ENCODE measurements at regions not wholly inside any gene's neighbourhood (a gene's known extent, or its start where the extent isn't known, plus 50 kb on each side); places are given as distances from the start of the nearest gene placed in this dataset.

DNA sequence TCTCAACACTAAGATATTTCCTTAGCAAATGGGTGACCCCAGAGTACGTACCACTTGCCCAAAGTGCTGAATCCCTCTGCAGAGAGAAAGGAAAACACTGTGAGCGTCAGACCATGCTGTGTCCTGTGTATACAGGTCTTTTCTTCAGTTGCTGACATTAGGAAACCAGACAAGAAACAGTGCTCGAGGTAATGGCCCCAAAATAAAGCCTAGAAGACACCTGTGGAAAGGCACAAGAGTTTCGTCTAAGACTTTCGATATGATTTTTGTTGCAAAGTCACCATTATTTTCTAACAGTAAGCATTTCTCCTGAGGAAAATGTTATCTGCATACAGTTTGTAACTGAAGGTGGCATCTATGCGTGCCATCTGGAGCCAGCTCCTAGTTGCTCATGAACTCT lies 62.0 kb upstream of the SIMC1 start:
- no peak for DNase-seq (ENCODE audit: low read depth in 3 of 3)

DNA sequence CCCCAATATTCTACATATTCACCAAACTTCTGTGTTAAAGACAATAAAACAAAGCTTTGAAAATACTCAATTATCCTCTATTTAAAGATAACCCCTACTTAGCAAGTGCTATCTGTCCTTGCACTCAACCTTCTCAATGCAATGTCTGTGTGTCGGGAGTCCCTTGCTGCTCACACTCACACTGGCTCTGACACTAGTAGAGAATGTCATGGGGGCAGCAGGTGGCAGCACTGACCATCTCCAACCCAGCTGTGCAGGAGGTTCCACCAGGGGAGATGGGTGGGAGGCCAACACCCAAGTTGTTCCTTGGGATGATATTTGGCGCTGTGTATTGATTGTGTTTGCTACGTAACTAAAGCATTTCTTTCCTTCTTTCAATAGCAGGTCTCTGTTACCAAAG lies 59.4 kb upstream of the SIMC1 start:
- no peak for DNase-seq (ENCODE audit: low read depth in 3 of 3)

DNA sequence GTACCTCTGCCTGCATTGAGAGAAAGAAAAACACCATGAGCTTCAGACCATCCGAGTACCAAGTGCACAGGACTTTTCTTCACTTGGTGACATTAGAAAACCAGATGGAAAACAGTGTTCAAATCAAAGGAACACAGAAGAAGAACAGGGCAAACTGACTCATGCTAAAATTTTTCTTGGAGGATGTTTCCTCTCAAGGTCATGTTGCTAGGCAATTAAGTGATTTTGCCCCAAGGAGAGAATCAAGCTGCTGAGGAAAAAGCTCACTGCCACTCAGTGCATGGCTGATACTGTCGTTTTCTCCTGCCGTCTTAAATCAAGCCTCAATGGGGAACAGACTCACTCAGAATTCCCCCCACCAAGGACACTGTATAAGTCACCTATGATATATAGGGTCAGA lies 57.9 kb upstream of the SIMC1 start:
- no peak for DNase-seq (ENCODE audit: low read depth in 3 of 3)

DNA sequence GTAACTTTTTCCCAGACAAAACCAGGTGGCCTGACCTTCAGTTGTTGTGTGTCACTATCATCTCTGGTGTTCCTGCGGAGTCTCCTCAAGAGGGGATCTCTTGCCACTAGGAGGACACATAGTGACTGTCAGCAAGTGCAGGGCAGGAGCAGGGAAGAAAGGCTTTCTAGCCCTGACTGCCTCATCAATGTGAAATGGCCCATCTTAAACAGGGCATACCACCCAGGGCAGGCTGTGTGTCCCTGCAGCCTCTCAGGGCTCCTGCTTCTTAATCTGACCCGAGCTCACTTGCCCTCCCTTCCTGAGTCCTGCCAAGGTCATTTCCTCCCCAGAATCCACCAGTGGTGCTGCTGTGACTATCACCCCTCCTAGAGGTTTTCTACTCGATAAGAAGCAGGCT lies 57.4 kb upstream of the SIMC1 start:
- no peak for DNase-seq (ENCODE audit: low read depth in 3 of 3)

DNA sequence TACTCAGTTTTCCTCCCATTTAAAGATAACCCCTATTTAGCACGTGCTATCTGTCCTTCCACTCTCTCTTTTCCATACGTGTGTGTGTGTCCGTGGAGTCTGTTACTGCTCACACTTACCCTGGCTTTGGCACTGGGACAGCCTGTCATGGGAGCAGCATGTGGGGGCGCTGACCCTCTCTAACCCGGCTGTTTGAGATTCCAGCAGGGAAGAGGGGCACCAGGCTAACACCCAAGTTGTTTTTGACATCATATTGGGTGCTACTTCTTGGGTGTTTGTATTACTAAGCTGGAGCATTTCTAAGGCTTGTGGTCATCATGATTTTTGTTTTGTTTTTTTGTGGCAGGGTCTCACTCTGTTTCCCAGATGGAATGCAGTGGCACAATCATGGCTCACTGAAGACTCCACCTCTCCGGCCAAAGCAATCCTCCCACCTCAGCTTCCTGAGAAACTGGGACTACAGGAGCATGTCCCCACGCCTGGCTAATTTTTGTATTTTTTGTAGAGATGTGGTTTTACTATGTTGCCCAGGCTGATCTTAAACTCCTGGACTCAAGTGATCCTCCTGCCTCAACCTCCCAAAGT lies 56.9 kb upstream of the SIMC1 start:
- DNase-seq (ENCODE audit: low read depth in 3 of 3): no peak

DNA sequence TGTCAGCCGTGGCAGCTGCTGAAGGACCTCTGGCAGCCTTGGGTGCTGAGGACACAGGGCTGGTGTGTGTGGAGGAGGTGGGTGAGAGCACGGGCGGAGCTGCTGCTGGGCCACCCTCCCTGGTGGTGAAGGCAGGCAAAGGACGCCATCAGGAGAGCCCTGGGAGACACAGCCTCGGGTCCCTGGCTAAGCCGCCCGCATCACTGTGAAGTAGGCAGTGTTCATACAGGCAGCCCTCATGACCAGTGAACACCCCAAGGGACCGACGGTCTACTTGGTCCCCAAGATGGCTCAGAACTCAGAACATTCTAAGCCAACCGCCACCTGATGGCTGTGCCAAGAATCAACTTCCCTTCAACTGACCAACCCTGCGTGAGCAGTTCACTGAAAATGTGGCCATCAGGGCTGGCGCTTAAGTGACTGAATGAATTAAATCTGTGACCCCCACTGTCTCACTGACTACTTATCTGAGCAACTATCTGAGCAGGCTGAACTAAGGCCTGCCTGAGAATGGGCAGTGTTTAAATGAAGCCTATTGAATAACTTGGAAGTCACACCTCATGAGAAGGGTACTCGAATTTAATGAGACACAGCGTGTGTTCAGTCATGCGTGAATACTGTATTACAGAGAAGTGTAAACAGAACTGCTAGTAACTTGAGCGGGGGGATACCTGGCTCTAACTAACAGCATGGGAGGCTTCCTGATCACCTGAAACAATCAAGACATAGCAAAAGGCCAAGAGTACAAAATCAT lies 54.7 kb upstream of the SIMC1 start:
- no peak for DNase-seq (ENCODE audit: low read depth in 3 of 3)

DNA sequence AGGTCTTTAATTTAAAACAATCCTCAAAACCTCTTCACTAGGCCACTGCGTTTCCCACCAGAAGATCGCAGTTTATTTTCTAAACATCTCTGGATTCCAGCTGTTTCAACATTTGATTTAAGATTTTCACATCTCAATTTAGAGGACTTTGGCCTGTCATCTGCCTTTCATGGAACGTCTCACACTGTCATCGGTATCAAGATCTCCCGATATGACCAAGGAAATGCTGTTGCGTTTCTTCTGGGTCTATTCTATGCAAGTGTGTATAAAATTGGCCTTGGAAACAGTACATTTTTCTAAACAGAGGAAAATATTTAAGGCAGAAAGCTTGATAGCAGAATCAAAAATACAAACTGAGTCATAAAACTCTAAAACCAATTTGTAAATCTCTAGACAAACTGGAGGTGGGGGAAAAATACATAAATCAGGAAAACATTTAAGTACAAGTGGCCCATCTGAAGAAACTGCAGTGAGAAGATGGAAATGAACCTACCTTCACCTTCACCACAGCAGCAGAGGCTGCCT lies 53.6 kb upstream of the SIMC1 start:
- DNase-seq (ENCODE audit: low read depth in 3 of 3): no peak

DNA sequence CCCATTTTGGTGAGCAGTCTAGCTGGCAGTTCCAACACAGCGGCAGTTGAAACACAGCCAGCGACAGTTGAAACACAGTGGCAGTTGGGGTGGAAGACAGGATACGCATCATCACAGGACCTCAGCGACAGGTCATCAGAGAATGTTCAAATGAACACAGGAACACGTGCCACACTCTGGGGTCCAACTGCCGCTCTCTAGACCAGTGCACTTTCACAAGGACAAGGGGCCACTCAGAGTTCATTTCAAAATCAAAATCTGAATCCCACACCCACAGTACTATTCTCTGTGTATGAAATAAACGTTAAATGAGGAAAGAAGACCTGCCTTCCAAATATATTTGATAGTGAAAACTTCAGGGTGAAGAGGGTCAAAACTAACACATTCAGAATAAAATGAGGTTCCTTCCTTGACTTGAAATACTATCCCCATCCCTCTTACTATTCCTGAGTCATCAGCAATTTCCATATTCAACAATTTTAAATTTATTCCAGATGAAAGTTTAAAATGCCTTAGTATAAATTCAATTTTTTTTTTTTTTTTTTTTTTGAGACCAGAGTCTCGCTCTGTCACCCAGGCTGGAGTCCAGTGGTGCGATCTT lies 53.0 kb upstream of the SIMC1 start:
- no peak for DNase-seq (ENCODE audit: low read depth in 3 of 3)

DNA sequence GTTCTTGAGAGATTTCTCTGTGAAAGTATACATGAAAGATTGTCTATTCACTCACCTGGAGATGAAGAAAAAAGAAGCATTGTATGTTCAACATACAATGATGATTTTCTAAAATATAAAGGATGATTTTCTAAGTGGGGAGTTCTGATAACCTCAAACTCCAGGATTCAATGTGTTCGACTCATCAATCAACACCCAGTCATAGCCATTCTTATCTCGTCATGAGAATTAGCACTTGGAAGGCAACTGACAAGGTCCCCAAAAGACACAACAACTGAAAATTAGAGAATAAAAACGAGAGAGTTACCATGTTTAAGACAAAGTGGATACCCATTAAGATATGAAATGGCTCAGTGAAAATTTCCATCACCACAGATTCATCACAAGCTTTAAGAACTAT lies 52.1 kb upstream of the SIMC1 start:
- no peak for DNase-seq (ENCODE audit: low read depth in 3 of 3)

DNA sequence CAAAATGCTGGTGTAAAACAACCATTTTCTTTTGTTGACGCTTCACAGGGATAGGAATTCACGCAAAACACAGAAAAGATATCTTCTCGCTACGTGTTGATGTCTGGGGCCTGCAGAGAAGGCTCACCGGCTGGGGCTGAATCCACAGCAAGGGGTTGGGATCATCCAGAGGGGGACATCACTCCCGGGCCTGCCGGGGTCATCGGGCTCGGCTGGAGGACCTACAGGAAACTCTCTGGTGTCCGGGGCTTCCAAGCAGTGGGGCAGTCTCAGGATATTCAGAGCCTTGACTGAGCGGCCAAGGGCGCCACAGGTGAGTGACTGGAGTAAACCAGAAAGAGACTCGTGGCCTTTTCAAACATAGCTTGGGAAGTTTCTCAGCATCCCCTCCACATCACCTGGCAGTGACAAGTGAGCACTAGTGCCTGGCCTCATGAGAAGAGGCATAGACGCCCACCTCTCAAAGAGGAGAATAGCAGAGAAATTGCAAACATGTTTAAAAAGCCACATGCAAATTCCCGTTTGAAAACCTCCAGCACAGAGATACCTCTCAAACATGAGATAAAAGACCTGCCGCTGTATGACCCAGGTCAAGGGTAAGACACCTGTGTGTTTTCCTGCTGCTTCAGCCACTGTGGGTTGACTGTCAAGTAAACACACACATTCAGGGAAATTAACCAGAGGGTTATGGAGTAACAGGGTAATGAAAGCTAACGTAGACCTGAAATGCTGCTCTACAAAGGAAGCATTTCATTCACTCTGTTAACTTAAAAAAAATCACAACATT lies 50.8 kb upstream of the SIMC1 start:
- no peak for DNase-seq (ENCODE audit: low read depth in 3 of 3)

DNA sequence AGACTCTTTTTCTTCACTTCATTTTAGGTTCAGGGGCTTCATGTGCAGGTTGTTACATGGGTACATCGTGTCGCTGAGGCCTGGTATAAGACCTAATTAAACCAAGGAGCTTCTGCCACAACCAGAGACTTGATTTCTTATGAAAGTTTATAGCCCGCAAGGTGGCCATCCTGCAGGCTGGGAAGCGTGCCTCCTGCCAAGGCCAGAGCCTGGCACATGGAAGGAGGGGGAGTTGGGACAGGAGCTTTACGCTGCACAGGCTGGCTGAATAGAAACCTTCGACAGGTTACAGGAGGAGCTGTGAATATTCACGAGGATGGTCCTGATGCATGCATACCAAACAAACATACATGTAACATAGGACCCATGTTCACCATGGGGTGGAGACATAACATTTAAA lies 50.1 kb upstream of the SIMC1 start:
- DNase-seq (ENCODE audit: low read depth in 3 of 3): no peak

Measured in stimulated activated CD4-positive, alpha-beta T cell treated with anti-CD3 and anti-CD28 coated beads, TNF-alpha, amount 100 ng/mL, for 4 hours (primary cell).